PC-9 (cell line): ENCODE measurements at regions not wholly inside any gene's neighbourhood (a gene's known extent, or its start where the extent isn't known, plus 50 kb on each side); places are given as distances from the start of the nearest gene placed in this dataset.
A peak's percentile ranks its signal among the peaks of the same experiment; 100 is the strongest.

Source experiments
- CTCF ChIP-seq: fragments of 200-600 bp; sonication (generic); conservative IDR thresholded peaks from 2 replicates; pipeline ENCODE4 v1.6.1; 2017; ENCODE audit warnings: mixed run types, antibody characterized with exemption, mild to moderate bottlenecking, moderate library complexity
- EZH2 ChIP-seq: fragments of 200-600 bp; sonication (generic); IDR thresholded peaks from 2 replicates; pipeline ENCODE4 v1.8.0; 2017; ENCODE audit warnings: antibody characterized with exemption, low read depth

- TF ChIP-seq CTCF (peak; percentile 58), EZH2 (no peak)
Observed at GRCh38 chr1:164914208-164914607, 355.2 kb downstream of the PBX1 start.
